A673 (cell line): ENCODE measurements at regions not wholly inside any gene's neighbourhood (a gene's known extent, or its start where the extent isn't known, plus 50 kb on each side); places are given as distances from the start of the nearest gene placed in this dataset.
"Not testable (repeated sequence)": the region's sequence is repeated elsewhere in the genome, so short reads cannot be mapped to it uniquely, and the experiment has no call there.

Experiments used
- BruUV-seq: library from RNA; stranded (reverse); fragments of 400-500 nt; replicated peaks from 2 replicates; lab custom pipeline; 2021; lab: Mats Ljungman, UMichigan
- CTCF ChIA-PET: fragments of 300-600 bp; sonication (Branson Sonifier 250); formaldehyde crosslinking; loops from one replicate; lab custom pipeline; 2022; ENCODE audit warnings: antibody characterized with exemption; lab: Charles Lee
- POLR2A ChIA-PET: fragments of 300-600 bp; sonication (Branson Sonifier 250); formaldehyde crosslinking; loops from one replicate; lab custom pipeline; 2022; ENCODE audit warnings: antibody characterized with exemption; ENCODE audit not compliant: low non-redundant PET; lab: Charles Lee
- DNase-seq: peaks from one replicate; pipeline ENCODE4 v3.0.0-alpha.2; 2015; ENCODE audit warnings: low spot score
- H3K27ac ChIP-seq: fragments of 200-600 bp; sonication (generic); 2 replicates; pipeline ENCODE4 v1.5.1; 2016; ENCODE audit warnings: mixed run types, low read depth, mild to moderate bottlenecking, mixed read lengths, antibody characterized with exemption, low read length; ENCODE audit not compliant: poor library complexity, severe bottlenecking
- H3K27me3 ChIP-seq: fragments of 200-600 bp; sonication (generic); replicated peaks from 2 replicates; pipeline ENCODE4 v1.6.1; 2017; ENCODE audit warnings: mixed run types, low read depth, mild to moderate bottlenecking, mixed read lengths, antibody characterized with exemption, low read length; ENCODE audit not compliant: insufficient read depth, poor library complexity
- H3K36me3 ChIP-seq: fragments of 200-600 bp; sonication (generic); 2 replicates; pipeline ENCODE4 v1.6.1; 2016; ENCODE audit warnings: mixed run types, mild to moderate bottlenecking, mixed read lengths, antibody characterized with exemption, low read length; ENCODE audit not compliant: insufficient read depth, poor library complexity, severe bottlenecking
- H3K4me1 ChIP-seq: fragments of 200-600 bp; sonication (generic); 2 replicates; pipeline ENCODE4 v1.6.1; 2017; ENCODE audit warnings: mixed run types, mild to moderate bottlenecking, mixed read lengths, antibody characterized with exemption, low read length; ENCODE audit not compliant: insufficient read depth, poor library complexity, severe bottlenecking
- H3K4me3 ChIP-seq: fragments of 200-600 bp; sonication (generic); 2 replicates; pipeline ENCODE4 v1.5.1; 2016; ENCODE audit warnings: low read depth, mixed run types, mild to moderate bottlenecking, mixed read lengths, low read length; ENCODE audit not compliant: poor library complexity, severe bottlenecking
- H3K9me3 ChIP-seq: fragments of 200-600 bp; sonication (generic); 2 replicates; pipeline ENCODE4 v1.6.1; 2016; ENCODE audit warnings: mixed run types, low read depth, mild to moderate bottlenecking, mixed read lengths, antibody characterized with exemption, low read length; ENCODE audit not compliant: poor library complexity, severe bottlenecking
- EZH2 ChIP-seq: fragments of 200-600 bp; sonication (generic); IDR thresholded peaks from 2 replicates; pipeline ENCODE4 v1.6.1; 2017; ENCODE audit warnings: borderline replicate concordance, low read depth, mild to moderate bottlenecking, mixed read lengths, antibody characterized with exemption, low read length; ENCODE audit not compliant: poor library complexity, severe bottlenecking
- intact Hi-C: fragments of 100-400 bp; cut with micrococcal nuclease; formaldehyde crosslinking; loops from one replicate; pipeline ENCODE4 v1.10.0; 2022; ENCODE audit not compliant: unreplicated experiment
- TF ChIP-seq, protein P1 (sequence below): fragments of 300-800, 200-600 bp; sonication (generic); conservative IDR thresholded peaks from 2 replicates; pipeline ENCODE4 v1.5.1; 2017; ENCODE audit warnings: low read depth, mild to moderate bottlenecking, antibody characterized with exemption, low read length, moderate library complexity, mixed read lengths

DNA sequence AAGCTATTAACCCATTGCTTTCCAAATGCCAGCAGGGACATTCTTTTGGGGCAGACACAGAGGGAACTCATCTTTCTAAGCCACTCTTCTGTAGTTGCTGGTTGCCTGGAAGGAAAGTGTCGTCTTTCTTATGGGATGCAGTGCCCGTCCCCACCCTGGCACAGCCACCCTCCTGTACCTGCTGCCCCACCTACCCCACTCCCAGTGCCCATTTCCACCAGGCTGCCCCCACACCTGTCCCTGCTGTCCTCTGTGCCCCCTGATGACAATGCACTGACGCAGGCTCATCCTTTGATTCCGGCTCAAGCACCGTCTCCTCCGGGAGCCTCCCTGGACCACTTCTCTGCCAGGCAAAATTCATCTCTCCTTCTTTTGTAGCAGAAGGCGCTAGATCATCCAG lies 190.4 kb upstream of the CDH5 start:
- H3K27ac ChIP-seq: no peak overlapping the region
- peaks cover 19% of the 10 kb centered on the region for H3K9me3 ChIP-seq
- DNase-seq: no peak
- ChIA-PET POLR2A (no interaction called here), CTCF (interaction anchor here (0.6 kb wide), 1 partner anchor 164 kb away, joined by 3 read pairs; no protein-coding TSS in a partner anchor)
- H3K27me3 ChIP-seq: no peaks in the 10 kb centered on the region
- no peak for TF ChIP-seq EZH2
- TF ChIP-seq, protein P1, sequence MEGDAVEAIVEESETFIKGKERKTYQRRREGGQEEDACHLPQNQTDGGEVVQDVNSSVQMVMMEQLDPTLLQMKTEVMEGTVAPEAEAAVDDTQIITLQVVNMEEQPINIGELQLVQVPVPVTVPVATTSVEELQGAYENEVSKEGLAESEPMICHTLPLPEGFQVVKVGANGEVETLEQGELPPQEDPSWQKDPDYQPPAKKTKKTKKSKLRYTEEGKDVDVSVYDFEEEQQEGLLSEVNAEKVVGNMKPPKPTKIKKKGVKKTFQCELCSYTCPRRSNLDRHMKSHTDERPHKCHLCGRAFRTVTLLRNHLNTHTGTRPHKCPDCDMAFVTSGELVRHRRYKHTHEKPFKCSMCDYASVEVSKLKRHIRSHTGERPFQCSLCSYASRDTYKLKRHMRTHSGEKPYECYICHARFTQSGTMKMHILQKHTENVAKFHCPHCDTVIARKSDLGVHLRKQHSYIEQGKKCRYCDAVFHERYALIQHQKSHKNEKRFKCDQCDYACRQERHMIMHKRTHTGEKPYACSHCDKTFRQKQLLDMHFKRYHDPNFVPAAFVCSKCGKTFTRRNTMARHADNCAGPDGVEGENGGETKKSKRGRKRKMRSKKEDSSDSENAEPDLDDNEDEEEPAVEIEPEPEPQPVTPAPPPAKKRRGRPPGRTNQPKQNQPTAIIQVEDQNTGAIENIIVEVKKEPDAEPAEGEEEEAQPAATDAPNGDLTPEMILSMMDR: no peak
- H3K4me1 ChIP-seq: peaks cover 17% of the 10 kb centered on the region
- no peaks in the 10 kb centered on the region for H3K36me3 ChIP-seq
- intact Hi-C loops: no loop called here
- no TSS peak for BruUV-seq
- H3K4me3 ChIP-seq: no peak overlapping the region

DNA sequence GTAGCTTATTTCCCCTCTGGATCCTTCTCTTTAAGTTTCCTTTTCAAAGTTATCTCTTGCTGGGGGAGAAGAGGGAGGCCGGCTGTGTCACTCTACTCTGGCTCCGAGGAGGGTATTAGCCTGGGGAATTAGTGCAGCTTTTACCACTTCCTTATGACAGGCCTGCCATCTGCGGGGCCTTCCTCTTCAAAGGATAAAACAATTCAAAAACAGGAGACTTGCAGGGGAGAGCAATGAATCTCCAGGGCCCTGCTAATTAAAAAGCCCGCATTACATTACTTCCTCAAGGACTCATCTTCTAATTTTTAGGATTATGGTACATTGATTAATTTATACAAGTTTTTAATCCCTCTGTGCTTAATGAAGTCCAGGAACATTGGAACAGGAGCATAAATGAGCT lies 190.9 kb upstream of the CDH5 start:
- CTCF ChIA-PET: interaction anchor here (0.6 to 1.0 kb wide), 2 partner anchors 96 to 165 kb away, joined by 3 to 4 read pairs; no protein-coding TSS in a partner anchor
- no peaks in the 10 kb centered on the region for H3K27me3 ChIP-seq

DNA sequence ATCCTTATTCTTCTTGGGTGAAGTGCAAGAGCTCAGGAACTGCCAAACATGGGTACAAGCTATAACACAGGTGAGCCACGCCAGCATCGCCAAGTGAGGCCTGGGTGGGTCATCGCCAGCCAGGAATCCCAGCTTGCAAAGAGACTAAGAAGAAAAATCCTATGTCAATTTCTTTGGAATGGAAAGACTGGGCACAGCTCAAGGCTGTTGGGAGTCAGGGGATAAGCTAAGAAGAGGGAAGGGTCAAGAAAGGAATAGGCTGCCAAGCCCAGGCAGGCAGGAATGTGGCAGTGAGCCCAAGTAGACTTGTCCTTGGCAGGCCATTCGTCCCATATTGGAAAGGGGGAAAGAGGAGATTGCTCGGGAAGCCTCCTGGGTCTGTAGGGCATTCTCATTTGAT lies 191.4 kb upstream of the CDH5 start:
- H3K9me3 ChIP-seq: peaks cover 13% of the 10 kb centered on the region
- H3K27me3 ChIP-seq: no peaks in the 10 kb centered on the region
- intact Hi-C loops: no loop called here
- BruUV-seq: no TSS peak
- DNase-seq: no peak
- CTCF ChIA-PET: interaction anchor here (1.0 kb wide), 1 partner anchor 97 kb away, joined by 4 read pairs; no protein-coding TSS in a partner anchor
- POLR2A ChIA-PET: no interaction called here
- peaks cover 17% of the 10 kb centered on the region for H3K4me1 ChIP-seq
- H3K4me3 ChIP-seq: no peak overlapping the region
- no peaks in the 10 kb centered on the region for H3K36me3 ChIP-seq
- TF ChIP-seq EZH2: no peak
- TF ChIP-seq, protein P1: no peak
- H3K27ac ChIP-seq: no peak overlapping the region

More for the DNA sequence above, 190.9 kb upstream of the CDH5 start:
- Histone ChIP-seq H3K36me3 (no peaks in the 10 kb centered on the region), H3K4me3 (no peak overlapping the region), H3K9me3 (peaks cover 19% of the 10 kb centered on the region), H3K27ac (no peak overlapping the region), H3K4me1 (peaks cover 17% of the 10 kb centered on the region)
- peak; percentile 62 for DNase-seq
- no TSS peak for BruUV-seq
- TF ChIP-seq, protein P1: no peak
- TF ChIP-seq EZH2: no peak
- POLR2A ChIA-PET: no interaction called here
- intact Hi-C loops: no loop called here

DNA sequence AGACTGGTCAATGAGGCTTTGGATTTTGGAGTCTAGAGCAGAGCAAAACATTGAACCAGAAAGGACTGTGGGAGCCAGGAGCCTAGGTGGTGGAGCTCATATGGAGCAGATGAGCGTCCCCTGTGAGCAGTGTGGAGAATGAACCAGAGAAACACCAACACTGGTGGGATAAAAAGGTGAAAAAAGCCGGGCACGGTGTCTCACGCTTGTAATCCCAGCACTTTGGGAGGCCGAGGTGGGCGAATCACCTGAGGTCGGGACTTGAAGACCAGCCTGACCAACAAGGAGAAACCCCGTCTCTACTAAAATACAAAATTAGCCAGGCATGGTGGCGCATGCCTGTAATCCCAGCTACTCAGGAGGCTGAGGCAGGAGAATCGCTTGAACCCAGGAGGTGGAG lies 192.7 kb upstream of the CDH5 start:
- H3K4me3 ChIP-seq, H3K9me3 ChIP-seq, H3K27me3 ChIP-seq, H3K36me3 ChIP-seq, intact Hi-C loops, BruUV-seq, CTCF ChIA-PET, H3K27ac ChIP-seq, DNase-seq, POLR2A ChIA-PET: not testable (repeated sequence)
- H3K4me1 ChIP-seq: peaks cover 17% of the 10 kb centered on the region

DNA sequence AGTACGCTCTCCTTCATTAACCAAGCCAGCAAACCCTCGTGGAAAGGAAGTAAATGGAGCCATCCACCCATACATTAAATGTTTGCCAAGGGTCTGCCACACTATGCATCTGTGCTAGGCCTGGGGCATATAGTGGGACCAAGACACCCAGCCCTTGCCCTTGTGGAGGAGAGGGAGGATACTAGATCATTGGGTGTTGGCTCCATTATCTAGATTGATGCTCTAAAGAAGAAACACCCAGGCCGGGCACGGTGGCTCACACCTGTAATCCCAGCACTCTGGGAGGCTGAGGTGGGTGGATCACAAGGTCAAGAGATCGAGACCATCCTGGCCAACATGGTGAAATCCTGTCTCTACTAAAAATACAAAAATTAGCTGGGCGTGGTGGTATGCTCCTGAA lies 193.3 kb upstream of the CDH5 start:
- POLR2A ChIA-PET, H3K27me3 ChIP-seq, H3K36me3 ChIP-seq, BruUV-seq, H3K4me3 ChIP-seq, H3K9me3 ChIP-seq, DNase-seq, CTCF ChIA-PET, H3K27ac ChIP-seq, intact Hi-C loops: not testable (repeated sequence)
- peaks cover 17% of the 10 kb centered on the region for H3K4me1 ChIP-seq
